ENCODE measurements at regions not wholly inside any gene's neighbourhood (a gene's known extent, or its start where the extent isn't known, plus 50 kb on each side); places are given as distances from the start of the nearest gene placed in this dataset.

GRCh38 chr2:239793086-239793485 lies 232.1 kb downstream of the NDUFA10 start:
- TF ChIP-seq TAF1 (IDR thresholded peaks at IDR 0.05; ENCODE audit: borderline replicate concordance, insufficient read depth, low read length) = no peak
- TF ChIP-seq REST (IDR thresholded peaks at IDR 0.05; ENCODE audit: insufficient read depth in 1 of 2, low read depth in 2 of 2, low read length in 2 of 2) = no peak
- no peak for TF ChIP-seq SIN3A (IDR thresholded peaks at IDR 0.05; ENCODE audit: borderline replicate concordance, insufficient read depth, low read length)
